ENCODE measurements at regions not wholly inside any gene's neighbourhood (a gene's known extent, or its start where the extent isn't known, plus 50 kb on each side); places are given as distances from the start of the nearest gene placed in this dataset.

- H3K9ac ChIP-seq (ENCODE audit: low read length): no peak overlapping the region
- no peaks in the 10 kb centered on the region for H3K79me2 ChIP-seq (ENCODE audit: insufficient read depth, low read length)
Measured at GRCh38 chr6:78500299-78501089, 366.9 kb upstream of the IRAK1BP1 start.

DNA sequence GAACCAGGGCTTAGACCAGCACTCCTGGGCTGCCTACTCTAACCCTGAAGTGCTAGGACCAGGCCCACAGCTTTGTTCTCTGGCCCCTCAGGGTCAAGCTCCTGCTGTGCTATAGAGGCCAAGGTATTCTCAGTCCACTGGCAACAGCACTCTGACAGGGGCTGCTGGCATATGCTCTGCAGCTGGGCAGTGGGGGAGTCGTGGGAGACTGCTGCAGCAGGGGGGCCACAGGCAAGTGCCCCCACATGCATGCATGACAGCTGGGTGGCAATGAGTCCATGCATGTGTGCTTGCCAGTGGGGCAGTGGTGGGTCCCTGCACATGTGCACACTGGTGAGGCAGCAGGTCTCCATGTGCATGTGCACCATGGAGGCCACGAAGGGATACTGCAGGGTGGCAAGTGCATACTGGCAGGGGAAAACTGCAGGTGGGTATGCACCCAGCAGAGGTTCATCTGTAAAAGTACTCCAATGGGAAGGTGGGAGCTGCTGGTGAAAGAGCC lies 364.9 kb upstream of the IRAK1BP1 start:
- Histone ChIP-seq H4K20me1 (ENCODE audit: low read depth, low read length) (no peaks in the 10 kb centered on the region), H3K9me2 (replicated peaks; ENCODE audit: insufficient read depth, low read length) (no peaks in the 10 kb centered on the region), H3K4me2 (ENCODE audit: low read depth, low read length, poor library complexity, severe bottlenecking) (no peak overlapping the region), H3K79me2 (ENCODE audit: insufficient read depth, low read length) (no peaks in the 10 kb centered on the region), H3K36me3 (ENCODE audit: low read length) (no peaks in the 10 kb centered on the region), H3K27me3 (ENCODE audit: low read length) (no peaks in the 10 kb centered on the region), H3K27ac (ENCODE audit: low read depth, low read length) (no peak overlapping the region), H3F3A (ENCODE audit: insufficient read depth) (no peaks in the 10 kb centered on the region), H2AFZ (ENCODE audit: low read depth, low read length, severe bottlenecking) (no peak overlapping the region), H3K9me3 (ENCODE audit: insufficient read depth, low read length) (no peaks in the 10 kb centered on the region), H3K9ac (ENCODE audit: low read length) (no peak overlapping the region), H3K4me3 (ENCODE audit: insufficient read depth, low read length, poor library complexity, severe bottlenecking) (no peak overlapping the region)
- TF ChIP-seq, protein P1, sequence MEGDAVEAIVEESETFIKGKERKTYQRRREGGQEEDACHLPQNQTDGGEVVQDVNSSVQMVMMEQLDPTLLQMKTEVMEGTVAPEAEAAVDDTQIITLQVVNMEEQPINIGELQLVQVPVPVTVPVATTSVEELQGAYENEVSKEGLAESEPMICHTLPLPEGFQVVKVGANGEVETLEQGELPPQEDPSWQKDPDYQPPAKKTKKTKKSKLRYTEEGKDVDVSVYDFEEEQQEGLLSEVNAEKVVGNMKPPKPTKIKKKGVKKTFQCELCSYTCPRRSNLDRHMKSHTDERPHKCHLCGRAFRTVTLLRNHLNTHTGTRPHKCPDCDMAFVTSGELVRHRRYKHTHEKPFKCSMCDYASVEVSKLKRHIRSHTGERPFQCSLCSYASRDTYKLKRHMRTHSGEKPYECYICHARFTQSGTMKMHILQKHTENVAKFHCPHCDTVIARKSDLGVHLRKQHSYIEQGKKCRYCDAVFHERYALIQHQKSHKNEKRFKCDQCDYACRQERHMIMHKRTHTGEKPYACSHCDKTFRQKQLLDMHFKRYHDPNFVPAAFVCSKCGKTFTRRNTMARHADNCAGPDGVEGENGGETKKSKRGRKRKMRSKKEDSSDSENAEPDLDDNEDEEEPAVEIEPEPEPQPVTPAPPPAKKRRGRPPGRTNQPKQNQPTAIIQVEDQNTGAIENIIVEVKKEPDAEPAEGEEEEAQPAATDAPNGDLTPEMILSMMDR (IDR thresholded peaks at IDR 0.05; ENCODE audit: insufficient read depth, low read length, poor library complexity, severe bottlenecking): no peak
- no peak for TF ChIP-seq EZH2phosphoT487 (conservative IDR thresholded peaks at IDR 0.05; ENCODE audit: low read length)

More at GRCh38 chr6:78500299-78501089, 366.9 kb upstream of the IRAK1BP1 start:
- no peaks in the 10 kb centered on the region for H4K20me1 ChIP-seq (ENCODE audit: low read depth, low read length)
- no peak overlapping the region for H3K4me3 ChIP-seq (ENCODE audit: insufficient read depth, low read length, poor library complexity, severe bottlenecking)
- no peaks in the 10 kb centered on the region for H3F3A ChIP-seq (ENCODE audit: insufficient read depth)
- H3K4me2 ChIP-seq (ENCODE audit: low read depth, low read length, poor library complexity, severe bottlenecking): no peak overlapping the region
- TF ChIP-seq EZH2phosphoT487 (conservative IDR thresholded peaks at IDR 0.05; ENCODE audit: low read length): no peak
- TF ChIP-seq, protein P1 (IDR thresholded peaks at IDR 0.05; ENCODE audit: insufficient read depth, low read length, poor library complexity, severe bottlenecking): no peak
- H3K36me3 ChIP-seq (ENCODE audit: low read length): no peaks in the 10 kb centered on the region
- H3K9me2 ChIP-seq (replicated peaks; ENCODE audit: insufficient read depth, low read length): no peaks in the 10 kb centered on the region
- H2AFZ ChIP-seq (ENCODE audit: low read depth, low read length, severe bottlenecking): no peak overlapping the region
- no peaks in the 10 kb centered on the region for H3K27me3 ChIP-seq (ENCODE audit: low read length)
- no peak overlapping the region for H3K27ac ChIP-seq (ENCODE audit: low read depth, low read length)
- no peaks in the 10 kb centered on the region for H3K9me3 ChIP-seq (ENCODE audit: insufficient read depth, low read length)

DNA sequence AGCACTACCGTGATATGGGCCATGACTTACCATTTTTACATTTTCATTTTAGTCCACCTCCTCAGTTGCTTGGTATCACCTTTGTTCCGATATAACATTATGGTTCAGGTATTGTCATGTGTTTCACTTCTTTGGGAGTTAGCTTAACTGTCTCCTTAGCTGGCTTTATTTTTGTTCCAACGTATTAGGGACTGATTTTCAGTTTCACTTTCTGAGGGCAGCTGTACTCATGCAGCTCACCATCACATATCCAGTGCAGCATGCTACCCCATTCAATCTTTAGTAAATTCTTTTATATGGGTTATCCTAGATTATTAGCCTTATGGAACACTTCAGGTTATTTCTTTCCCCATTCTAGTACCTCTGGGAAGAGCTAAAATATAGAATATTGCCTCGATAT lies 362.2 kb upstream of the IRAK1BP1 start:
- H3F3A ChIP-seq (ENCODE audit: insufficient read depth): no peaks in the 10 kb centered on the region
- TF ChIP-seq, protein P1 (IDR thresholded peaks at IDR 0.05; ENCODE audit: insufficient read depth, low read length, poor library complexity, severe bottlenecking): no peak
- H2AFZ ChIP-seq (ENCODE audit: low read depth, low read length, severe bottlenecking): no peak overlapping the region
- no peaks in the 10 kb centered on the region for H3K36me3 ChIP-seq (ENCODE audit: low read length)
- H3K27me3 ChIP-seq (ENCODE audit: low read length): no peaks in the 10 kb centered on the region
- no peak overlapping the region for H3K4me2 ChIP-seq (ENCODE audit: low read depth, low read length, poor library complexity, severe bottlenecking)
- no peak overlapping the region for H3K4me3 ChIP-seq (ENCODE audit: insufficient read depth, low read length, poor library complexity, severe bottlenecking)
- no peaks in the 10 kb centered on the region for H3K9me2 ChIP-seq (replicated peaks; ENCODE audit: insufficient read depth, low read length)
- no peak overlapping the region for H3K9ac ChIP-seq (ENCODE audit: low read length)
- no peak overlapping the region for H3K27ac ChIP-seq (ENCODE audit: low read depth, low read length)
- H3K9me3 ChIP-seq (ENCODE audit: insufficient read depth, low read length): no peaks in the 10 kb centered on the region
- no peaks in the 10 kb centered on the region for H4K20me1 ChIP-seq (ENCODE audit: low read depth, low read length)
- H3K79me2 ChIP-seq (ENCODE audit: insufficient read depth, low read length): no peaks in the 10 kb centered on the region

All from SU-DHL-6 (cell line).